Ovary (tissue), 3 donors: ENCODE measurements at regions not wholly inside any gene's neighbourhood (a gene's known extent, or its start where the extent isn't known, plus 50 kb on each side); places are given as distances from the start of the nearest gene placed in this dataset.

Experiments
- EP300 ChIP-seq: sonication (generic); formaldehyde crosslinking; IDR thresholded peaks from one replicate; pipeline ENCODE4 v1.6.1; 2017; ENCODE audit warnings: antibody characterized with exemption
- POLR2A ChIP-seq: fragments of 450-650 bp; IDR thresholded peaks from one replicate; pipeline ENCODE4 v1.6.1; 2017; ENCODE audit warnings: antibody characterized with exemption, mild to moderate bottlenecking, moderate library complexity
- TF ChIP-seq, protein P1 (sequence below), 3 donors: fragments of 450-650 bp in 2 of 3; fragments of 200-600 bp in 1 of 3; IDR thresholded peaks; one replicate each; pipeline versions ENCODE4 v1.5.1 to v1.8.0; 2016 to 2022; ENCODE audit warnings: antibody characterized with exemption in 3 of 3, mild to moderate bottlenecking in 1 of 3
- donor health status: DM: no; HTN: no; CAD: no.

DNA sequence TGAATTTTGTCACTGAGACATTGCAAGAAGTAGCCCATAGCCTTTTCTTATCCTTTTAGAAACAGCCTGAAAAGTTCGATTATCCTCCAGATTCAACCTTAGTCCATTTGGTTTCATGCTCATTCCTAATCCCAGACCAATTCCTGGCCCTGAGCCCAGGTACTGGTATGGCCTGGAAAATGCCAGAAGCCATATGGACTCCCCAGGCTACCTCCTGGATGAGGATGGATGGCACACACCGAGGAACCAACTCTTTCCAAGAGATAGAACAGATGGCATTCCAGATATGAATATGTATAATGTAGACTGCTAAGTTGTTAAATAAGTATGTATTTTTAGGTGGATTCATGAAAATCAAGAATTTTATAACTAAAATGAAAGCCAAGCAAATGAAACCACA lies 51.6 kb upstream of the SNAP25 start:
- TF ChIP-seq, protein P1, sequence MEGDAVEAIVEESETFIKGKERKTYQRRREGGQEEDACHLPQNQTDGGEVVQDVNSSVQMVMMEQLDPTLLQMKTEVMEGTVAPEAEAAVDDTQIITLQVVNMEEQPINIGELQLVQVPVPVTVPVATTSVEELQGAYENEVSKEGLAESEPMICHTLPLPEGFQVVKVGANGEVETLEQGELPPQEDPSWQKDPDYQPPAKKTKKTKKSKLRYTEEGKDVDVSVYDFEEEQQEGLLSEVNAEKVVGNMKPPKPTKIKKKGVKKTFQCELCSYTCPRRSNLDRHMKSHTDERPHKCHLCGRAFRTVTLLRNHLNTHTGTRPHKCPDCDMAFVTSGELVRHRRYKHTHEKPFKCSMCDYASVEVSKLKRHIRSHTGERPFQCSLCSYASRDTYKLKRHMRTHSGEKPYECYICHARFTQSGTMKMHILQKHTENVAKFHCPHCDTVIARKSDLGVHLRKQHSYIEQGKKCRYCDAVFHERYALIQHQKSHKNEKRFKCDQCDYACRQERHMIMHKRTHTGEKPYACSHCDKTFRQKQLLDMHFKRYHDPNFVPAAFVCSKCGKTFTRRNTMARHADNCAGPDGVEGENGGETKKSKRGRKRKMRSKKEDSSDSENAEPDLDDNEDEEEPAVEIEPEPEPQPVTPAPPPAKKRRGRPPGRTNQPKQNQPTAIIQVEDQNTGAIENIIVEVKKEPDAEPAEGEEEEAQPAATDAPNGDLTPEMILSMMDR (IDR thresholded peaks at IDR 0.05), result no peak
- TF ChIP-seq POLR2A (no peak), EP300 (no peak)
